ENCODE measurements at regions not wholly inside any gene's neighbourhood (a gene's known extent, or its start where the extent isn't known, plus 50 kb on each side); places are given as distances from the start of the nearest gene placed in this dataset.

- TF ChIP-seq, protein P1, sequence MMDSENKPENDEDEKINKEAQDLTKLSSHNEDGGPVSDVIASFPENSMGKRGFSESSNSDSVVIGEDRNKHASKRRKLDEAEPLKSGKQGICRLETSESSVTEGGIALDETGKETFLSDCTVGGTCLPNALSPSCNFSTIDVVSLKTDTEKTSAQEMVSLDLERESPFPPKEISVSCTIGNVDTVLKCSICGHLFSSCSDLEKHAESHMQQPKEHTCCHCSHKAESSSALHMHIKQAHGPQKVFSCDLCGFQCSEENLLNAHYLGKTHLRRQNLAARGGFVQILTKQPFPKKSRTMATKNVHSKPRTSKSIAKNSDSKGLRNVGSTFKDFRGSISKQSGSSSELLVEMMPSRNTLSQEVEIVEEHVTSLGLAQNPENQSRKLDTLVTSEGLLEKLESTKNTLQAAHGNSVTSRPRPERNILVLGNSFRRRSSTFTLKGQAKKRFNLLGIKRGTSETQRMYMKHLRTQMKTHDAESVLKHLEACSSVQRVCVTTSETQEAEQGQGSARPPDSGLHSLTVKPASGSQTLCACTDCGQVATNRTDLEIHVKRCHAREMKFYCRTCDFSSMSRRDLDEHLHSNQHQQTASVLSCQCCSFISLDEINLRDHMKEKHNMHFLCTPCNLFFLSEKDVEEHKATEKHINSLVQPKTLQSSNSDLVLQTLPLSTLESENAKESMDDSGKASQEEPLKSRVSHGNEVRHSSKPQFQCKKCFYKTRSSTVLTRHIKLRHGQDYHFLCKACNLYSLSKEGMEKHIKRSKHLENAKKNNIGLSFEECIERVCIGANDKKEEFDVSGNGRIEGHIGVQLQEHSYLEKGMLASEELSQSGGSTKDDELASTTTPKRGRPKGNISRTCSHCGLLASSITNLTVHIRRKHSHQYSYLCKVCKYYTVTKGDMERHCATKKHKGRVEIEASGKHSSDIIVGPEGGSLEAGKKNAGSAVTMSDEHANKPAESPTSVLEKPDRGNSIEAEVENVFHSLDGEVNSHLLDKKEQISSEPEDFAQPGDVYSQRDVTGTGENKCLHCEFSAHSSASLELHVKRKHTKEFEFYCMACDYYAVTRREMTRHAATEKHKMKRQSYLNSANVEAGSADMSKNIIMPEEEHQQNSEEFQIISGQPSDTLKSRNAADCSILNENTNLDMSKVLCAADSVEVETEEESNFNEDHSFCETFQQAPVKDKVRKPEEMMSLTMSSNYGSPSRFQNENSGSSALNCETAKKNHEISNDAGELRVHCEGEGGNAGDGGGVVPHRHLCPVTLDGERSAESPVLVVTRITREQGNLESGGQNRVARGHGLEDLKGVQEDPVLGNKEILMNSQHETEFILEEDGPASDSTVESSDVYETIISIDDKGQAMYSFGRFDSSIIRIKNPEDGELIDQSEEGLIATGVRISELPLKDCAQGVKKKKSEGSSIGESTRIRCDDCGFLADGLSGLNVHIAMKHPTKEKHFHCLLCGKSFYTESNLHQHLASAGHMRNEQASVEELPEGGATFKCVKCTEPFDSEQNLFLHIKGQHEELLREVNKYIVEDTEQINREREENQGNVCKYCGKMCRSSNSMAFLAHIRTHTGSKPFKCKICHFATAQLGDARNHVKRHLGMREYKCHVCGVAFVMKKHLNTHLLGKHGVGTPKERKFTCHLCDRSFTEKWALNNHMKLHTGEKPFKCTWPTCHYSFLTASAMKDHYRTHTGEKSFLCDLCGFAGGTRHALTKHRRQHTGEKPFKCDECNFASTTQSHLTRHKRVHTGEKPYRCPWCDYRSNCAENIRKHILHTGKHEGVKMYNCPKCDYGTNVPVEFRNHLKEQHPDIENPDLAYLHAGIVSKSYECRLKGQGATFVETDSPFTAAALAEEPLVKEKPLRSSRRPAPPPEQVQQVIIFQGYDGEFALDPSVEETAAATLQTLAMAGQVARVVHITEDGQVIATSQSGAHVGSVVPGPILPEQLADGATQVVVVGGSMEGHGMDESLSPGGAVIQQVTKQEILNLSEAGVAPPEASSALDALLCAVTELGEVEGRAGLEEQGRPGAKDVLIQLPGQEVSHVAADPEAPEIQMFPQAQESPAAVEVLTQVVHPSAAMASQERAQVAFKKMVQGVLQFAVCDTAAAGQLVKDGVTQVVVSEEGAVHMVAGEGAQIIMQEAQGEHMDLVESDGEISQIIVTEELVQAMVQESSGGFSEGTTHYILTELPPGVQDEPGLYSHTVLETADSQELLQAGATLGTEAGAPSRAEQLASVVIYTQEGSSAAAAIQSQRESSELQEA (CRISPR knock-in tag; IDR thresholded peaks at IDR 0.05; ENCODE audit: not compliant biosample characterization) = no peak
These were observed 95.4 kb upstream of the CCDC28A start (continued) for GRCh38 chr6:138678168-138678567.

DNA sequence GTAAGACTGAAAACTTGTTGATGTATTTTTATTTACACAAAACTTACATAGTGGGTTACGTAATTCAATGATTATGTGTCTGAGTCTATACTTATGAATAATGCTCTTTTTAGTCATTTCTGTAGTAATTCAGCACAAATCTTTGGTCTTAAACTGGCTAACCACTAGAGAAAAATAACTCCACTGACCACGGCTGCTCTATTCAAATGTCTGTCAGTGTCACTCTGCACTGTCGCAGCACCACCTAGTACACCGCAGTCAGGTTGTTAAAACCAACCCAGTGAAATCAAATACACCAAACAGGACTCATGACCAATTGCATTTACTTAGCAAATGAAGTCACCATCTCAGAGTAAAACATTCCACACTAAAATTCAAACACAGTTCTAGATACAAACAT is 93.5 kb upstream of the CCDC28A start:
- H3K27ac ChIP-seq (ENCODE audit: extremely low read length, insufficient read depth, low read length) = no peak overlapping the region
- intact Hi-C loops (cut with micrococcal nuclease; ENCODE audit: unreplicated experiment) = no loop called here
- no peak overlapping the region for H3K4me2 ChIP-seq (ENCODE audit: low read depth, low read length)
- no peak overlapping the region for H3K9ac ChIP-seq (ENCODE audit: insufficient read depth, low read depth, low read length)
- TF ChIP-seq ZBTB20 (CRISPR knock-in tag; IDR thresholded peaks at IDR 0.05; ENCODE audit: borderline replicate concordance, low read depth) (no peak), CEBPB (IDR thresholded peaks at IDR 0.05; ENCODE audit: borderline replicate concordance, low read depth, low read length) (peak; percentile 29; the same call in 1 of the 2 replicates)
- ChIA-PET POLR2A (no interaction called here), CTCF (ENCODE audit: low intra/inter-chr PET ratio, low total read pairs) (no interaction called here)
- H3K27me3 ChIP-seq (ENCODE audit: control insufficient read depth in 1 of 2, insufficient read depth in 2 of 2, low read length in 2 of 2) = no peaks in the 10 kb centered on the region
- H3K4me1 ChIP-seq (ENCODE audit: insufficient read depth, low read length) = peaks cover 1% of the 10 kb centered on the region; the same call in 1 of the 2 replicates
- H3K36me3 ChIP-seq (replicated peaks in 1 of 2; ENCODE audit: control insufficient read depth in 1 of 2, insufficient read depth in 2 of 2, low read length in 2 of 2) = no peaks in the 10 kb centered on the region
- ATAC-seq (no peak), DNase-seq (ENCODE audit: low spot score) (no peak), FAIRE-seq (no peak)
- WGBS (ENCODE audit: low lambda C conversion rate) = 96% methylated on average over 4 of the region's 4 CpGs
- no peak overlapping the region for H2AFZ ChIP-seq (ENCODE audit: low read length)
- no peaks in the 10 kb centered on the region for H4K20me1 ChIP-seq (ENCODE audit: insufficient read depth, low read length)
- in situ Hi-C loops (cut with HindIII; ENCODE audit: extremely low pct_ligation_motif_present, low pct_unique_long_range_greater_than_20kb) = loop anchor here (25.0 kb wide), 1 partner anchor 682 kb away; the partner anchor contains the start of gene CITED2
- no peaks in the 10 kb centered on the region for H3K79me2 ChIP-seq (ENCODE audit: insufficient read depth, low read length)
- BruUV-seq (replicated peaks) = no TSS peak
- H3K4me3 ChIP-seq (replicated peaks in 1 of 3; ENCODE audit: insufficient read depth in 1 of 3, low read depth in 2 of 3, low read length in 3 of 3) = no peak overlapping the region
- no peaks in the 10 kb centered on the region for H3K9me3 ChIP-seq (ENCODE audit: low read length)
